HEK293T (cell line): ENCODE measurements at regions not wholly inside any gene's neighbourhood (a gene's known extent, or its start where the extent isn't known, plus 50 kb on each side); places are given as distances from the start of the nearest gene placed in this dataset.

Source experiments
- CTCF ChIA-PET: fragments of 350-600 bp; formaldehyde crosslinking; extraction: SDS; loops from one replicate; lab custom pipeline; 2021; ENCODE audit warnings: antibody characterized with exemption, inconsistent platforms; lab: Yijun Ruan, JAX
- POLR2A ChIA-PET: fragments of 350-600 bp; formaldehyde crosslinking; extraction: SDS; loops from one replicate; lab custom pipeline; 2020; ENCODE audit warnings: antibody characterized with exemption, inconsistent platforms; lab: Yijun Ruan, JAX
- DNase-seq: peaks from one replicate; pipeline ENCODE4 v3.0.0; 2012; ENCODE audit warnings: mixed read lengths; ENCODE audit errors: extremely low spot score
- ARNT ChIP-seq: fragments of 450-650 bp; IDR thresholded peaks from 2 replicates; pipeline ENCODE4 v1.6.1; 2017; ENCODE audit warnings: mild to moderate bottlenecking
- BHLHE40 ChIP-seq: fragments of 450-650 bp; IDR thresholded peaks from 2 replicates; pipeline ENCODE4 v1.6.1; 2016; ENCODE audit warnings: mild to moderate bottlenecking, moderate library complexity, borderline replicate concordance
- CTBP1 ChIP-seq: fragments of 450-650 bp; IDR thresholded peaks from 2 replicates; pipeline ENCODE4 v1.6.1; 2016; ENCODE audit warnings: borderline replicate concordance
- ELF4 ChIP-seq: fragments of 450-650 bp; IDR thresholded peaks from 2 replicates; pipeline ENCODE4 v1.6.1; 2017; ENCODE audit warnings: antibody characterized with exemption
- FOXA1 ChIP-seq: fragments of 450-650 bp; IDR thresholded peaks from 2 replicates; pipeline ENCODE4 v1.6.1; 2016; ENCODE audit warnings: mild to moderate bottlenecking
- FOXK2 ChIP-seq: fragments of 450-650 bp; IDR thresholded peaks from 2 replicates; pipeline ENCODE4 v1.6.1; 2016; ENCODE audit warnings: mild to moderate bottlenecking
- FOXM1 ChIP-seq: fragments of 450-650 bp; IDR thresholded peaks from 2 replicates; pipeline ENCODE4 v1.6.1; 2017; ENCODE audit warnings: mild to moderate bottlenecking, borderline replicate concordance
- HDGF ChIP-seq: fragments of 450-650 bp; IDR thresholded peaks from 2 replicates; pipeline ENCODE4 v1.6.1; 2017; ENCODE audit warnings: antibody characterized with exemption, borderline replicate concordance
- L3MBTL2 ChIP-seq: fragments of 450-650 bp; conservative IDR thresholded peaks from 2 replicates; pipeline ENCODE4 v1.6.1; 2016; ENCODE audit warnings: mild to moderate bottlenecking
- LEF1 ChIP-seq: fragments of 450-650 bp; IDR thresholded peaks from 2 replicates; pipeline ENCODE4 v1.6.1; 2017; ENCODE audit warnings: mild to moderate bottlenecking, borderline replicate concordance
- NFRKB ChIP-seq: fragments of 450-650 bp; IDR thresholded peaks from 2 replicates; pipeline ENCODE4 v1.6.1; 2016; ENCODE audit warnings: mild to moderate bottlenecking, moderate library complexity
- PKNOX1 ChIP-seq: fragments of 450-650 bp; IDR thresholded peaks from 2 replicates; pipeline ENCODE4 v1.6.1; 2016
- SP1 ChIP-seq: fragments of 450-650 bp; IDR thresholded peaks from 2 replicates; pipeline ENCODE4 v1.6.1; 2017
- SUZ12 ChIP-seq: fragments of 450-650 bp; IDR thresholded peaks from 2 replicates; pipeline ENCODE4 v1.6.1; 2016; ENCODE audit warnings: mild to moderate bottlenecking
- TARDBP ChIP-seq: fragments of 450-650 bp; IDR thresholded peaks from 2 replicates; pipeline ENCODE4 v1.6.1; 2016
- ZNF384 ChIP-seq: fragments of 450-650 bp; IDR thresholded peaks from 2 replicates; pipeline ENCODE4 v1.6.1; 2016

- no peak for DNase-seq
- POLR2A ChIA-PET = no interaction called here
- CTCF ChIA-PET = interaction anchor here (0.6 kb wide), 1 partner anchor 171 kb away, joined by 8 read pairs; no protein-coding TSS in a partner anchor
- TF ChIP-seq SUZ12 (no peak), FOXK2 (no peak), HDGF (no peak)
Measured at GRCh38 chr3:177426878-177427495, 229.7 kb upstream of the TBL1XR1 start.

- ChIA-PET CTCF (no interaction called here), POLR2A (no interaction called here)
- no peak for TF ChIP-seq L3MBTL2
- no peak for TF ChIP-seq FOXK2
- TF ChIP-seq CTBP1 = no peak
- no peak for TF ChIP-seq HDGF
- TF ChIP-seq SP1 = no peak
- no peak for TF ChIP-seq TARDBP
- no peak for TF ChIP-seq PKNOX1
- TF ChIP-seq ELF4 = no peak
- TF ChIP-seq FOXA1 = no peak
- no peak for TF ChIP-seq SUZ12
- no peak for TF ChIP-seq NFRKB
- TF ChIP-seq FOXM1 = no peak
- TF ChIP-seq BHLHE40 = no peak
- TF ChIP-seq ZNF384 = no peak
- no peak for TF ChIP-seq ARNT
- TF ChIP-seq LEF1 = no peak
- no peak for DNase-seq
Measured at GRCh38 chr3:177427540-177427939, 230.3 kb upstream of the TBL1XR1 start.

GRCh38 chr3:177429079-177429478 lies 231.8 kb upstream of the TBL1XR1 start:
- ChIA-PET CTCF (interaction anchor here (0.6 kb wide), 1 partner anchor 174 kb away, joined by 4 read pairs; no protein-coding TSS in a partner anchor), POLR2A (interaction anchor here (0.8 kb wide), 1 partner anchor 32 kb away, joined by 3 read pairs; no protein-coding TSS in a partner anchor)
- DNase-seq = no peak
- no peak for TF ChIP-seq FOXM1
- TF ChIP-seq ELF4 = no peak
- no peak for TF ChIP-seq SP1
- no peak for TF ChIP-seq SUZ12
- TF ChIP-seq PKNOX1 = no peak
- TF ChIP-seq HDGF = no peak
- no peak for TF ChIP-seq BHLHE40
- TF ChIP-seq FOXA1 = no peak
- TF ChIP-seq FOXK2 = no peak
- no peak for TF ChIP-seq TARDBP
- no peak for TF ChIP-seq NFRKB
- no peak for TF ChIP-seq CTBP1
- TF ChIP-seq L3MBTL2 = no peak
- no peak for TF ChIP-seq ARNT
- TF ChIP-seq ZNF384 = no peak
- no peak for TF ChIP-seq LEF1

GRCh38 chr3:177429771-177430170 lies 232.5 kb upstream of the TBL1XR1 start:
- no peak for TF ChIP-seq ELF4
- TF ChIP-seq SP1 = no peak
- TF ChIP-seq FOXK2 = no peak
- no peak for TF ChIP-seq FOXA1
- TF ChIP-seq ARNT = no peak
- ChIA-PET POLR2A (no interaction called here), CTCF (no interaction called here)
- DNase-seq = no peak

GRCh38 chr3:177430653-177431052 lies 233.4 kb upstream of the TBL1XR1 start:
- POLR2A ChIA-PET = no interaction called here
- TF ChIP-seq ARNT = no peak
- no peak for TF ChIP-seq ELF4
- TF ChIP-seq NFRKB = no peak
- TF ChIP-seq FOXM1 = no peak
- TF ChIP-seq L3MBTL2 = no peak
- TF ChIP-seq PKNOX1 = no peak
- DNase-seq = no peak
- CTCF ChIA-PET = no interaction called here

- peak; percentile 23 for DNase-seq
- TF ChIP-seq HDGF (no peak), ELF4 (no peak), TARDBP (no peak), CTBP1 (no peak), ZNF384 (no peak), SUZ12 (no peak), PKNOX1 (no peak), LEF1 (no peak), FOXA1 (no peak), FOXM1 (no peak), L3MBTL2 (no peak), SP1 (no peak), BHLHE40 (no peak), ARNT (no peak), NFRKB (no peak), FOXK2 (no peak)
- POLR2A ChIA-PET = no interaction called here
- CTCF ChIA-PET = no interaction called here
Measured at GRCh38 chr3:177431525-177432176, 234.4 kb upstream of the TBL1XR1 start.
